Activated CD8-positive, alpha-beta memory T cell treated with anti-CD3 and anti-CD28 coated beads, Interleukin-2, amount 50 U/mL, for 4 hours (primary cell): ENCODE measurements at regions not wholly inside any gene's neighbourhood (a gene's known extent, or its start where the extent isn't known, plus 50 kb on each side); places are given as distances from the start of the nearest gene placed in this dataset.
"Not testable (repeated sequence)": the region's sequence is repeated elsewhere in the genome, so short reads cannot be mapped to it uniquely, and the experiment has no call there.

Source experiments
- DNase-seq: peaks from one replicate; pipeline ENCODE4 v3.0.0-alpha.2; 2020

GRCh38 chr20:56890011-56890410 is 260.9 kb downstream of the TFAP2C start:
- DNase-seq: no peak

GRCh38 chr20:56893226-56893917 is 264.3 kb downstream of the TFAP2C start:
- DNase-seq: no peak

- DNase-seq: no peak
Measured at GRCh38 chr20:56896447-56896846, 267.3 kb downstream of the TFAP2C start.

- DNase-seq: no peak
Measured at GRCh38 chr20:56897318-56897957, 268.3 kb downstream of the TFAP2C start.

GRCh38 chr20:56897958-56898349 is 268.8 kb downstream of the TFAP2C start:
- no peak for DNase-seq

- no peak for DNase-seq
Measured at GRCh38 chr20:56899506-56899905, 270.4 kb downstream of the TFAP2C start.

- no peak for DNase-seq
Measured at GRCh38 chr20:56900252-56900651, 271.1 kb downstream of the TFAP2C start.

GRCh38 chr20:56903421-56903820 is 274.3 kb downstream of the TFAP2C start:
- no peak for DNase-seq

GRCh38 chr20:56903858-56904257 is 274.8 kb downstream of the TFAP2C start:
- no peak for DNase-seq

- DNase-seq: no peak
Measured at GRCh38 chr20:56909918-56910714, 281.0 kb downstream of the TFAP2C start.

- no peak for DNase-seq
Measured at GRCh38 chr20:56911946-56912345, 282.8 kb downstream of the TFAP2C start.

- no peak for DNase-seq
Measured at GRCh38 chr20:56914532-56914931, 285.4 kb downstream of the TFAP2C start.

GRCh38 chr20:56916345-56916622 is 287.2 kb downstream of the TFAP2C start:
- no peak for DNase-seq

GRCh38 chr20:56920041-56920440 is 290.9 kb downstream of the TFAP2C start:
- not testable (repeated sequence) for DNase-seq

- DNase-seq: no peak
Measured at GRCh38 chr20:56922497-56922896, 293.4 kb downstream of the TFAP2C start.

GRCh38 chr20:56924292-56925081 is 295.4 kb downstream of the TFAP2C start:
- DNase-seq: no peak

GRCh38 chr20:56925082-56925830 is 296.1 kb downstream of the TFAP2C start:
- no peak for DNase-seq

- no peak for DNase-seq
Measured at GRCh38 chr20:56925831-56926170, 296.7 kb downstream of the TFAP2C start.

- DNase-seq: no peak
Measured at GRCh38 chr20:56926501-56926900, 297.4 kb downstream of the TFAP2C start.

GRCh38 chr20:56927127-56927526 is 298.0 kb downstream of the TFAP2C start:
- no peak for DNase-seq

GRCh38 chr20:56928007-56928406 is 298.9 kb downstream of the TFAP2C start:
- DNase-seq: no peak

- DNase-seq: no peak
Measured at GRCh38 chr20:56929606-56930005, 300.5 kb downstream of the TFAP2C start.

- DNase-seq: no peak
Measured at GRCh38 chr20:56930876-56931275, 301.8 kb downstream of the TFAP2C start.
